ENCODE measurements at regions not wholly inside any gene's neighbourhood (a gene's known extent, or its start where the extent isn't known, plus 50 kb on each side); places are given as distances from the start of the nearest gene placed in this dataset.

DNA sequence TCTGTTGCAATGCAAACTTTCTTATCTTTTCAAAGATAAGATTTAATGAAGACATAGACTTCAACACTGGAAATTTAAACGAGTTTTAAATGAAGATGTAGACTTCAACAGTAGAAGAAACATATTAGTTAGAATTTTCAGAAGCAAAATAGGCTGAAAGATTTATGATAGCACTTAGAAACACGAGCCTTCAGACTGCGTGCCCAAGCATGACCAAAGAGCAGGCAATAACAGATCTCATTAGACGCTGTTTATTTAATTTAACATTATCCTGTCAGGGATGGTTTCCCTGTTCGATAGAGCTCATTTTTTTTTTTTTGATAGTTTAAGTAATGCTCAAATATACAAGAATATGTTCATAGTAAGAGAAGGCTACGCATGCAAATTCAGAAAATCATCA is 604.7 kb upstream of the SOX9 start:
- Histone ChIP-seq H3K79me2 (ENCODE audit: control insufficient read depth in 1 of 2, insufficient read depth in 2 of 2, low read length in 2 of 2) (no peaks in the 10 kb centered on the region), H3K4me3 (ENCODE audit: extremely low read depth in 1 of 4, insufficient read depth in 2 of 4, low read depth in 3 of 4, low read length in 4 of 4) (no peak overlapping the region), H3K9me3 (ENCODE audit: insufficient read depth in 2 of 2, low read depth in 1 of 2, low read length in 1 of 2) (no peaks in the 10 kb centered on the region), H3K79me1 (ENCODE audit: low read depth, low read length) (no peaks in the 10 kb centered on the region), H3K36me3 (ENCODE audit: control insufficient read depth in 2 of 4, insufficient read depth in 4 of 4, low read length in 3 of 4) (no peaks in the 10 kb centered on the region), H4K5ac (ENCODE audit: insufficient read length, low read depth, low read length) (no peak overlapping the region), H4K91ac (replicated peaks; ENCODE audit: insufficient read length, low read length) (no peak overlapping the region), H3K23ac (ENCODE audit: insufficient read length) (no peak overlapping the region), H2BK20ac (ENCODE audit: low read length) (no peak overlapping the region), H3K27ac (ENCODE audit: low read depth, low read length) (no peak overlapping the region), H4K8ac (ENCODE audit: extremely low read depth, insufficient read depth, low read length) (no peak overlapping the region), H3K4me1 (replicated peaks in 1 of 4; ENCODE audit: control insufficient read depth in 3 of 4, insufficient read depth in 4 of 4, low read length in 3 of 4) (no peaks in the 10 kb centered on the region), H2BK120ac (replicated peaks; ENCODE audit: low read depth, low read length) (no peak overlapping the region), H3K4me2 (ENCODE audit: insufficient read depth in 1 of 2, low read depth in 2 of 2, low read length in 2 of 2) (no peak overlapping the region), H2BK12ac (ENCODE audit: low read depth, low read length) (no peak overlapping the region), H3K4ac (replicated peaks; ENCODE audit: insufficient read length, low read depth, low read length) (no peak overlapping the region), H3K56ac (replicated peaks; ENCODE audit: insufficient read length, low read depth, low read length) (no peak overlapping the region), H4K20me1 (replicated peaks in 1 of 2; ENCODE audit: control insufficient read depth in 1 of 2, insufficient read depth in 2 of 2, low read length in 2 of 2) (no peaks in the 10 kb centered on the region), H3K23me2 (ENCODE audit: low read depth, low read length) (no peaks in the 10 kb centered on the region), H2BK15ac (ENCODE audit: low read length) (no peak overlapping the region), H2AK5ac (ENCODE audit: low read depth, low read length) (no peak overlapping the region), H3K9ac (replicated peaks in 1 of 4; ENCODE audit: extremely low read depth in 1 of 4, low read depth in 3 of 4, low read length in 3 of 4) (no peak overlapping the region), H3K18ac (ENCODE audit: extremely low read depth, low read length) (no peak overlapping the region), H3K27me3 (replicated peaks in 1 of 4; ENCODE audit: control insufficient read depth in 3 of 4, extremely low read depth in 1 of 4, insufficient read depth in 3 of 4, low read length in 3 of 4) (no peaks in the 10 kb centered on the region), H2BK5ac (ENCODE audit: low read depth, low read length) (no peak overlapping the region), H2AFZ (ENCODE audit: low read length) (no peak overlapping the region), H3K14ac (ENCODE audit: insufficient read length) (no peak overlapping the region)
- ChIA-PET POLR2A (ENCODE audit: partially characterized antibody) (no interaction called here), CTCF (ENCODE audit: partially characterized antibody) (interaction anchor here (1.2 kb wide), 1 partner anchor 134 kb away, joined by 3 read pairs; no protein-coding TSS in a partner anchor)
- 91% methylated on average over 6 of the region's 6 CpGs; no CpG with 5 or more reads in 1 of the 2 experiments for WGBS, 2 experiments (ENCODE audit: extremely low coverage in 1 of 2, insufficient coverage in 1 of 2, insufficient read length in 1 of 2, insufficient replicate concordance in 2 of 2, low coverage in 1 of 2, low lambda C conversion rate in 2 of 2, missing lambda C conversion rate in 1 of 2)
- DNase-seq (ENCODE audit: low read depth in 1 of 2, low spot score in 2 of 2) (no peak), FAIRE-seq (no peak)
- no peak for TF ChIP-seq CHD2 (IDR thresholded peaks at IDR 0.05; ENCODE audit: low read length)
- TF ChIP-seq FOSL1 (IDR thresholded peaks at IDR 0.05; ENCODE audit: insufficient read depth, low read depth, low read length): no peak
- no peak for TF ChIP-seq RNF2 (IDR thresholded peaks at IDR 0.05; ENCODE audit: borderline replicate concordance, low read depth, low read length, missing control alignments, poor library complexity, severe bottlenecking)
- no peak for TF ChIP-seq CBX5 (IDR thresholded peaks at IDR 0.05; ENCODE audit: low read depth, low read length)
- no peak for TF ChIP-seq SUZ12 (IDR thresholded peaks at IDR 0.05; ENCODE audit: low read length)
- TF ChIP-seq EZH2 (IDR thresholded peaks at IDR 0.05; ENCODE audit: low read depth, low read length, severe bottlenecking): no peak
- TF ChIP-seq EGR1 (IDR thresholded peaks at IDR 0.05; ENCODE audit: borderline replicate concordance, low read depth, low read length): no peak
- no peak for TF ChIP-seq NANOG (IDR thresholded peaks at IDR 0.05; ENCODE audit: insufficient read depth, low read depth, low read length, poor library complexity, severe bottlenecking)
- no peak for TF ChIP-seq KDM1A (IDR thresholded peaks at IDR 0.05; ENCODE audit: borderline replicate concordance, low read length)
- no peak for TF ChIP-seq CREB1 (IDR thresholded peaks at IDR 0.05)
- TF ChIP-seq, protein P1, sequence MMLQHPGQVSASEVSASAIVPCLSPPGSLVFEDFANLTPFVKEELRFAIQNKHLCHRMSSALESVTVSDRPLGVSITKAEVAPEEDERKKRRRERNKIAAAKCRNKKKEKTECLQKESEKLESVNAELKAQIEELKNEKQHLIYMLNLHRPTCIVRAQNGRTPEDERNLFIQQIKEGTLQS (IDR thresholded peaks at IDR 0.05; ENCODE audit: insufficient read depth, low read depth, low read length): no peak
- no peak for TF ChIP-seq JUND (IDR thresholded peaks at IDR 0.05; ENCODE audit: low read length)
- TF ChIP-seq TAF1 (IDR thresholded peaks at IDR 0.05; ENCODE audit: low read depth, low read length): no peak
- no peak for TF ChIP-seq TBP (IDR thresholded peaks at IDR 0.05; ENCODE audit: low read depth, low read length)
- TF ChIP-seq KDM5A (IDR thresholded peaks at IDR 0.05; ENCODE audit: low read length): no peak
